ENCODE measurements at regions not wholly inside any gene's neighbourhood (a gene's known extent, or its start where the extent isn't known, plus 50 kb on each side); places are given as distances from the start of the nearest gene placed in this dataset.

GRCh38 chr15:69940441-69941300 lies 157.0 kb downstream of the TLE3 start:
- DNase-seq, result no peak

GRCh38 chr15:69941301-69941605 lies 156.5 kb downstream of the TLE3 start:
- DNase-seq, result no peak

- DNase-seq, result no peak
These were observed 155.8 kb downstream of the TLE3 start for GRCh38 chr15:69941706-69942495.

- DNase-seq, result no peak
These were observed 154.1 kb downstream of the TLE3 start for GRCh38 chr15:69943637-69944036.

- no peak for DNase-seq
These were observed 152.0 kb downstream of the TLE3 start for GRCh38 chr15:69945729-69946128.

- DNase-seq, result no peak
These were observed 150.8 kb downstream of the TLE3 start for GRCh38 chr15:69946870-69947269.

GRCh38 chr15:69947394-69947793 lies 150.3 kb downstream of the TLE3 start:
- no peak for DNase-seq

- no peak for DNase-seq
These were observed 148.2 kb downstream of the TLE3 start for GRCh38 chr15:69949485-69949884.

- DNase-seq, result no peak
These were observed 146.3 kb downstream of the TLE3 start for GRCh38 chr15:69951256-69951897.

- DNase-seq, result no peak
These were observed 145.7 kb downstream of the TLE3 start for GRCh38 chr15:69951898-69952555.

- DNase-seq, result no peak
These were observed 144.7 kb downstream of the TLE3 start for GRCh38 chr15:69953051-69953450.

- no peak for DNase-seq
These were observed 143.9 kb downstream of the TLE3 start for GRCh38 chr15:69953816-69954215.

GRCh38 chr15:69954666-69955065 lies 143.1 kb downstream of the TLE3 start:
- no peak for DNase-seq

GRCh38 chr15:69955240-69955894 lies 142.3 kb downstream of the TLE3 start:
- no peak for DNase-seq

GRCh38 chr15:69956417-69956816 lies 141.3 kb downstream of the TLE3 start:
- DNase-seq, result no peak

GRCh38 chr15:69957175-69957574 lies 140.5 kb downstream of the TLE3 start:
- DNase-seq, result no peak

- no peak for DNase-seq
These were observed 139.1 kb downstream of the TLE3 start for GRCh38 chr15:69958496-69959084.

GRCh38 chr15:69962561-69962960 lies 135.2 kb downstream of the TLE3 start:
- no peak for DNase-seq

- DNase-seq, result no peak
These were observed 134.3 kb downstream of the TLE3 start for GRCh38 chr15:69963385-69963784.

GRCh38 chr15:69971771-69972170 lies 125.9 kb downstream of the TLE3 start:
- no peak for DNase-seq

- no peak for DNase-seq
These were observed 125.3 kb downstream of the TLE3 start for GRCh38 chr15:69972436-69972835.

- DNase-seq, result no peak
These were observed 124.5 kb downstream of the TLE3 start for GRCh38 chr15:69973102-69973714.

All from activated T-cell treated with anti-CD3 and anti-CD28 coated beads, Interleukin-2, amount 50 U/mL, for 1 hour (primary cell).